ENCODE measurements at regions not wholly inside any gene's neighbourhood (a gene's known extent, or its start where the extent isn't known, plus 50 kb on each side); places are given as distances from the start of the nearest gene placed in this dataset.

GRCh38 chr11:90449606-90450005, 226.8 kb upstream of the CHORDC1 start:
- ChIA-PET CTCF (no interaction called here), POLR2A (ENCODE audit: low non-redundant PET) (no interaction called here)
- no peak for DNase-seq (ENCODE audit: low spot score)
- no peaks in the 10 kb centered on the region for H3K36me3 ChIP-seq (ENCODE audit: insufficient read depth, low read length, poor library complexity, severe bottlenecking)
- no TSS peak for BruUV-seq (replicated peaks)
- H3K9me3 ChIP-seq (ENCODE audit: low read depth, low read length, poor library complexity, severe bottlenecking), result no peaks in the 10 kb centered on the region
- intact Hi-C loops (cut with micrococcal nuclease; ENCODE audit: unreplicated experiment), result no loop called here
- no peak overlapping the region for H3K4me3 ChIP-seq (ENCODE audit: low read depth, low read length, poor library complexity, severe bottlenecking)
- no peaks in the 10 kb centered on the region for H3K27me3 ChIP-seq (replicated peaks; ENCODE audit: insufficient read depth, low read depth, low read length, poor library complexity)
- H3K27ac ChIP-seq (ENCODE audit: low read depth, low read length, poor library complexity, severe bottlenecking), result no peak overlapping the region
- TF ChIP-seq CTCF (conservative IDR thresholded peaks at IDR 0.05; ENCODE audit: low read depth, low read length) (no peak), EZH2 (IDR thresholded peaks at IDR 0.05; ENCODE audit: borderline replicate concordance, low read depth, low read length, poor library complexity, severe bottlenecking) (no peak)
- H3K4me1 ChIP-seq (ENCODE audit: insufficient read depth, low read length, poor library complexity, severe bottlenecking), result no peaks in the 10 kb centered on the region

- ChIA-PET POLR2A (ENCODE audit: low non-redundant PET) (no interaction called here), CTCF (no interaction called here)
- DNase-seq (ENCODE audit: low spot score), result no peak
- no peaks in the 10 kb centered on the region for H3K36me3 ChIP-seq (ENCODE audit: insufficient read depth, low read length, poor library complexity, severe bottlenecking)
- TF ChIP-seq EZH2 (IDR thresholded peaks at IDR 0.05; ENCODE audit: borderline replicate concordance, low read depth, low read length, poor library complexity, severe bottlenecking) (no peak), CTCF (conservative IDR thresholded peaks at IDR 0.05; ENCODE audit: low read depth, low read length) (no peak)
- no peak overlapping the region for H3K4me3 ChIP-seq (ENCODE audit: low read depth, low read length, poor library complexity, severe bottlenecking)
- no peak overlapping the region for H3K27ac ChIP-seq (ENCODE audit: low read depth, low read length, poor library complexity, severe bottlenecking)
- H3K9me3 ChIP-seq (ENCODE audit: low read depth, low read length, poor library complexity, severe bottlenecking), result no peaks in the 10 kb centered on the region
- H3K27me3 ChIP-seq (replicated peaks; ENCODE audit: insufficient read depth, low read depth, low read length, poor library complexity), result no peaks in the 10 kb centered on the region
- no peaks in the 10 kb centered on the region for H3K4me1 ChIP-seq (ENCODE audit: insufficient read depth, low read length, poor library complexity, severe bottlenecking)
- intact Hi-C loops (cut with micrococcal nuclease; ENCODE audit: unreplicated experiment), result no loop called here
- BruUV-seq (replicated peaks), result no TSS peak
Measured at GRCh38 chr11:90448256-90448655, 225.4 kb upstream of the CHORDC1 start.

- no peaks in the 10 kb centered on the region for H3K36me3 ChIP-seq (ENCODE audit: insufficient read depth, low read length, poor library complexity, severe bottlenecking)
- H3K9me3 ChIP-seq (ENCODE audit: low read depth, low read length, poor library complexity, severe bottlenecking), result no peaks in the 10 kb centered on the region
- intact Hi-C loops (cut with micrococcal nuclease; ENCODE audit: unreplicated experiment), result no loop called here
- POLR2A ChIA-PET (ENCODE audit: low non-redundant PET), result no interaction called here
- no peak overlapping the region for H3K27ac ChIP-seq (ENCODE audit: low read depth, low read length, poor library complexity, severe bottlenecking)
- TF ChIP-seq CTCF (conservative IDR thresholded peaks at IDR 0.05; ENCODE audit: low read depth, low read length) (no peak), EZH2 (IDR thresholded peaks at IDR 0.05; ENCODE audit: borderline replicate concordance, low read depth, low read length, poor library complexity, severe bottlenecking) (no peak)
- H3K27me3 ChIP-seq (replicated peaks; ENCODE audit: insufficient read depth, low read depth, low read length, poor library complexity), result no peaks in the 10 kb centered on the region
- no TSS peak for BruUV-seq (replicated peaks)
- H3K4me3 ChIP-seq (ENCODE audit: low read depth, low read length, poor library complexity, severe bottlenecking), result no peak overlapping the region
- H3K4me1 ChIP-seq (ENCODE audit: insufficient read depth, low read length, poor library complexity, severe bottlenecking), result no peaks in the 10 kb centered on the region
- no peak for DNase-seq (ENCODE audit: low spot score)
- CTCF ChIA-PET, result no interaction called here
Measured at GRCh38 chr11:90447618-90448017, 224.8 kb upstream of the CHORDC1 start.
